ENCODE measurements at regions not wholly inside any gene's neighbourhood (a gene's known extent, or its start where the extent isn't known, plus 50 kb on each side); places are given as distances from the start of the nearest gene placed in this dataset.

GRCh38 chr12:88812610-88813009 lies 232.3 kb upstream of the KITLG start:
- TF ChIP-seq FOXM1 (IDR thresholded peaks at IDR 0.05; ENCODE audit: borderline replicate concordance, low read depth), result no peak
- no peak for TF ChIP-seq EP300 (IDR thresholded peaks at IDR 0.05; ENCODE audit: borderline replicate concordance)
- no peak for TF ChIP-seq MAX (IDR thresholded peaks at IDR 0.05)
- no peak for TF ChIP-seq CEBPB (IDR thresholded peaks at IDR 0.05)
- TF ChIP-seq REST (IDR thresholded peaks at IDR 0.05; ENCODE audit: low read depth), result no peak
- no peak for TF ChIP-seq TAF1 (IDR thresholded peaks at IDR 0.05; ENCODE audit: low read depth)
- no peak for TF ChIP-seq YY1 (IDR thresholded peaks at IDR 0.05; ENCODE audit: low read depth)
- no peak for TF ChIP-seq RAD21 (IDR thresholded peaks at IDR 0.05; ENCODE audit: low read depth)
- TF ChIP-seq USF1 (IDR thresholded peaks at IDR 0.05), result no peak
- no peak for TF ChIP-seq EGR1 (IDR thresholded peaks at IDR 0.05)

GRCh38 chr12:88810806-88811205 lies 230.5 kb upstream of the KITLG start:
- no peak for TF ChIP-seq CREB1 (IDR thresholded peaks at IDR 0.05; ENCODE audit: low read depth)
- no peak for TF ChIP-seq NFIC (IDR thresholded peaks at IDR 0.05)
- no peak for TF ChIP-seq YY1 (IDR thresholded peaks at IDR 0.05; ENCODE audit: low read depth)
- TF ChIP-seq TAF1 (IDR thresholded peaks at IDR 0.05; ENCODE audit: low read depth), result no peak
- TF ChIP-seq CEBPB (IDR thresholded peaks at IDR 0.05), result no peak
- TF ChIP-seq USF1 (IDR thresholded peaks at IDR 0.05), result no peak
- TF ChIP-seq EGR1 (IDR thresholded peaks at IDR 0.05), result no peak
- no peak for TF ChIP-seq RAD21 (IDR thresholded peaks at IDR 0.05; ENCODE audit: low read depth)
- no peak for TF ChIP-seq TCF12 (IDR thresholded peaks at IDR 0.05; ENCODE audit: low read depth)

GRCh38 chr12:88805692-88806091 lies 225.4 kb upstream of the KITLG start:
- TF ChIP-seq EGR1 (IDR thresholded peaks at IDR 0.05), result no peak
- TF ChIP-seq YY1 (IDR thresholded peaks at IDR 0.05; ENCODE audit: low read depth), result no peak
- no peak for TF ChIP-seq CEBPB (IDR thresholded peaks at IDR 0.05)
- TF ChIP-seq CREB1 (IDR thresholded peaks at IDR 0.05; ENCODE audit: low read depth), result no peak
- no peak for TF ChIP-seq ZBTB7A (IDR thresholded peaks at IDR 0.05; ENCODE audit: low read depth)
- TF ChIP-seq TCF12 (IDR thresholded peaks at IDR 0.05; ENCODE audit: low read depth), result no peak
- TF ChIP-seq USF1 (IDR thresholded peaks at IDR 0.05), result no peak
- TF ChIP-seq RAD21 (IDR thresholded peaks at IDR 0.05; ENCODE audit: low read depth), result no peak
- TF ChIP-seq EP300 (IDR thresholded peaks at IDR 0.05; ENCODE audit: borderline replicate concordance), result no peak
- TF ChIP-seq TAF1 (IDR thresholded peaks at IDR 0.05; ENCODE audit: low read depth), result no peak
- TF ChIP-seq REST (IDR thresholded peaks at IDR 0.05; ENCODE audit: low read depth), result no peak

GRCh38 chr12:88805286-88805685 lies 225.0 kb upstream of the KITLG start:
- TF ChIP-seq NFIC (IDR thresholded peaks at IDR 0.05), result no peak
- TF ChIP-seq TAF1 (IDR thresholded peaks at IDR 0.05; ENCODE audit: low read depth), result no peak
- no peak for TF ChIP-seq TEAD4 (IDR thresholded peaks at IDR 0.05)
- no peak for TF ChIP-seq REST (IDR thresholded peaks at IDR 0.05; ENCODE audit: low read depth)
- no peak for TF ChIP-seq FOXM1 (IDR thresholded peaks at IDR 0.05; ENCODE audit: borderline replicate concordance, low read depth)
- TF ChIP-seq CEBPB (IDR thresholded peaks at IDR 0.05), result no peak
- TF ChIP-seq MAX (IDR thresholded peaks at IDR 0.05), result no peak
- no peak for TF ChIP-seq TCF12 (IDR thresholded peaks at IDR 0.05; ENCODE audit: low read depth)
- TF ChIP-seq ZBTB7A (IDR thresholded peaks at IDR 0.05; ENCODE audit: low read depth), result no peak
- no peak for TF ChIP-seq EGR1 (IDR thresholded peaks at IDR 0.05)
- TF ChIP-seq EP300 (IDR thresholded peaks at IDR 0.05; ENCODE audit: borderline replicate concordance), result no peak
- no peak for TF ChIP-seq USF1 (IDR thresholded peaks at IDR 0.05)
- no peak for TF ChIP-seq YY1 (IDR thresholded peaks at IDR 0.05; ENCODE audit: low read depth)
